Smooth muscle cell (in vitro differentiated cells): ENCODE measurements at regions not wholly inside any gene's neighbourhood (a gene's known extent, or its start where the extent isn't known, plus 50 kb on each side); places are given as distances from the start of the nearest gene placed in this dataset.

Experiments used
- DNase-seq: peaks from one replicate; lab custom pipeline; 2025; ENCODE audit not compliant: unreplicated experiment; lab: John Stamatoyannopoulos, UW
- H2AFZ ChIP-seq: fragments of 200-600 bp; sonication (generic); 2 replicates; pipeline ENCODE4 v1.6.0; 2016; ENCODE audit warnings: antibody characterized with exemption, low read depth, mild to moderate bottlenecking
- H3F3A ChIP-seq: fragments of 200-600 bp; sonication (generic); 2 replicates; pipeline ENCODE4 v1.6.0; 2017; ENCODE audit warnings: antibody characterized with exemption, low read depth
- H3K27ac ChIP-seq: fragments of 200-600 bp; sonication (generic); 2 replicates; pipeline ENCODE4 v1.5.1; 2016; ENCODE audit warnings: low read depth, mild to moderate bottlenecking
- H3K27me3 ChIP-seq: fragments of 200-600 bp; sonication (generic); 2 replicates; pipeline ENCODE4 v1.6.1; 2016; ENCODE audit warnings: low read depth, mild to moderate bottlenecking
- H3K36me3 ChIP-seq: fragments of 200-600 bp; sonication (generic); 2 replicates; pipeline ENCODE4 v1.5.1; 2016; ENCODE audit warnings: low read depth
- H3K4me1 ChIP-seq: fragments of 200-600 bp; sonication (generic); 2 replicates; pipeline ENCODE4 v1.5.1; 2016; ENCODE audit warnings: low read depth
- H3K4me2 ChIP-seq: fragments of 200-600 bp; sonication (generic); 2 replicates; pipeline ENCODE4 v1.6.0; 2016; ENCODE audit warnings: mild to moderate bottlenecking
- H3K4me3 ChIP-seq: fragments of 200-600 bp; sonication (generic); 2 replicates; pipeline ENCODE4 v1.5.1; 2016; ENCODE audit warnings: mild to moderate bottlenecking
- H3K79me2 ChIP-seq: fragments of 200-600 bp; sonication (generic); 2 replicates; pipeline ENCODE4 v1.6.0; 2016; ENCODE audit warnings: low read depth, mild to moderate bottlenecking
- H3K9ac ChIP-seq: fragments of 200-600 bp; sonication (generic); 2 replicates; pipeline ENCODE4 v1.6.0; 2016; ENCODE audit warnings: low read depth
- H3K9me3 ChIP-seq: fragments of 200-600 bp; sonication (generic); replicated peaks from 2 replicates; pipeline ENCODE4 v1.5.1; 2016; ENCODE audit warnings: low read depth
- H4K20me1 ChIP-seq: fragments of 200-600 bp; sonication (generic); 2 replicates; pipeline ENCODE4 v1.6.0; 2016; ENCODE audit warnings: low read depth
- CTCF ChIP-seq: fragments of 200-600 bp; sonication (generic); IDR thresholded peaks from 2 replicates; pipeline ENCODE4 v1.5.1; 2017; ENCODE audit warnings: borderline replicate concordance, mild to moderate bottlenecking, antibody characterized with exemption; ENCODE audit not compliant: insufficient read depth, poor library complexity, severe bottlenecking
- WGBS: methylation state at CpG from one replicate; pipeline ENCODE4 v1.1.7; 2016; ENCODE audit warnings: low lambda C conversion rate; 5-methylcytosine and 5-hydroxymethylcytosine counted together

- no peak for TF ChIP-seq CTCF
- Histone ChIP-seq H3K4me3 (no peak overlapping the region), H3K79me2 (no peaks in the 10 kb centered on the region), H2AFZ (no peak overlapping the region), H3K4me2 (no peak overlapping the region), H4K20me1 (no peaks in the 10 kb centered on the region), H3K9ac (no peak overlapping the region), H3K27me3 (no peaks in the 10 kb centered on the region), H3F3A (no peaks in the 10 kb centered on the region), H3K36me3 (no peaks in the 10 kb centered on the region), H3K4me1 (no peaks in the 10 kb centered on the region), H3K9me3 (no peaks in the 10 kb centered on the region), H3K27ac (no peak overlapping the region)
- DNase-seq = no peak
- WGBS = 86% methylated on average over 2 of the region's 2 CpGs
These were observed 920.9 kb upstream of the PABPC4L start for GRCh38 chr4:135122457-135122856.

- Histone ChIP-seq H3K9me3 (no peaks in the 10 kb centered on the region), H3K4me3 (no peak overlapping the region), H3K79me2 (no peaks in the 10 kb centered on the region), H3K4me1 (no peaks in the 10 kb centered on the region), H3K4me2 (no peak overlapping the region), H3K9ac (no peak overlapping the region), H3K27ac (no peak overlapping the region), H3F3A (no peaks in the 10 kb centered on the region), H3K36me3 (no peaks in the 10 kb centered on the region), H3K27me3 (no peaks in the 10 kb centered on the region), H4K20me1 (no peaks in the 10 kb centered on the region), H2AFZ (no peak overlapping the region)
- DNase-seq = no peak
- no peak for TF ChIP-seq CTCF
- WGBS = 85% methylated on average over 4 of the region's 4 CpGs
These were observed 918.6 kb upstream of the PABPC4L start for GRCh38 chr4:135120195-135120594.

- no peaks in the 10 kb centered on the region for H4K20me1 ChIP-seq
- no peak overlapping the region for H3K4me2 ChIP-seq
- H2AFZ ChIP-seq = no peak overlapping the region
- no peak for DNase-seq
- no peaks in the 10 kb centered on the region for H3K27me3 ChIP-seq
- no peak overlapping the region for H3K27ac ChIP-seq
- no peaks in the 10 kb centered on the region for H3F3A ChIP-seq
- no peaks in the 10 kb centered on the region for H3K36me3 ChIP-seq
- WGBS = 82% methylated on average over 2 of the region's 2 CpGs
- no peak overlapping the region for H3K4me3 ChIP-seq
- no peaks in the 10 kb centered on the region for H3K9me3 ChIP-seq
- H3K4me1 ChIP-seq = no peaks in the 10 kb centered on the region
- no peaks in the 10 kb centered on the region for H3K79me2 ChIP-seq
- no peak for TF ChIP-seq CTCF
- H3K9ac ChIP-seq = no peak overlapping the region
These were observed 912.5 kb upstream of the PABPC4L start for GRCh38 chr4:135114079-135114478.

GRCh38 chr4:135098061-135098460 is 896.5 kb upstream of the PABPC4L start:
- no peaks in the 10 kb centered on the region for H3K27me3 ChIP-seq
- H3K9me3 ChIP-seq = no peaks in the 10 kb centered on the region
- no peaks in the 10 kb centered on the region for H4K20me1 ChIP-seq
- no peak overlapping the region for H3K4me3 ChIP-seq
- no peaks in the 10 kb centered on the region for H3F3A ChIP-seq
- no peak for TF ChIP-seq CTCF
- no peak overlapping the region for H3K27ac ChIP-seq
- DNase-seq = no peak
- H2AFZ ChIP-seq = no peak overlapping the region
- H3K4me1 ChIP-seq = peaks cover 5% of the 10 kb centered on the region
- no peaks in the 10 kb centered on the region for H3K79me2 ChIP-seq
- no peak overlapping the region for H3K4me2 ChIP-seq
- WGBS = 98% methylated on average over 2 of the region's 2 CpGs
- no peak overlapping the region for H3K9ac ChIP-seq
- no peaks in the 10 kb centered on the region for H3K36me3 ChIP-seq
